Colonic mucosa (tissue), 4 donors: ENCODE measurements at regions not wholly inside any gene's neighbourhood (a gene's known extent, or its start where the extent isn't known, plus 50 kb on each side); places are given as distances from the start of the nearest gene placed in this dataset.
"Not testable (repeated sequence)": the region's sequence is repeated elsewhere in the genome, so short reads cannot be mapped to it uniquely, and the experiment has no call there.

Experiments
- DNase-seq: peaks from one replicate; pipeline ENCODE4 v3.0.0-alpha.2; 2020
- H3K27ac ChIP-seq: fragments of 200-600 bp; one replicate; pipeline ENCODE4 v1.8.0; 2021
- H3K27me3 ChIP-seq: fragments of 200-600 bp; one replicate; pipeline ENCODE4 v1.8.0; 2021
- H3K36me3 ChIP-seq: fragments of 200-600 bp; one replicate; pipeline ENCODE4 v1.8.0; 2021
- H3K4me1 ChIP-seq: fragments of 200-600 bp; one replicate; pipeline ENCODE4 v1.8.0; 2021; ENCODE audit warnings: mild to moderate bottlenecking
- H3K4me3 ChIP-seq: fragments of 200-600 bp; one replicate; pipeline ENCODE4 v1.8.0; 2021
- H3K9ac ChIP-seq, 2 donors: one replicate each; pipeline ENCODE4 v1.7.0; 2013; ENCODE audit warnings: control low read depth in 2 of 2, low read depth in 2 of 2, low read length in 2 of 2
- H3K9me3 ChIP-seq: fragments of 200-600 bp; one replicate; pipeline ENCODE4 v1.8.0; 2021
- CTCF ChIP-seq: fragments of 200-600 bp; IDR thresholded peaks from one replicate; pipeline ENCODE4 v1.8.0; 2022; ENCODE audit warnings: antibody characterized with exemption, mild to moderate bottlenecking
- intact Hi-C: fragments of 100-400 bp; cut with DNase I; formaldehyde crosslinking; loops from one replicate; pipeline ENCODE4 v1.14.1; 2022
- donor health status: healthy.
- donor health status: DM: no; HTN: no; CAD: no.
- donor health status: DM: no; HTN: no; CAD: no.

GRCh38 chr1:148397516-148397915 is 85.6 kb downstream of the PPIAL4G start:
- H3K9ac ChIP-seq, H3K9me3 ChIP-seq, intact Hi-C loops, H3K4me1 ChIP-seq, DNase-seq, H3K36me3 ChIP-seq, H3K27me3 ChIP-seq, H3K27ac ChIP-seq, H3K4me3 ChIP-seq: not testable (repeated sequence)

GRCh38 chr1:148392505-148392904 is 90.6 kb downstream of the PPIAL4G start:
- H3K27ac ChIP-seq, intact Hi-C loops, H3K4me3 ChIP-seq, DNase-seq, H3K4me1 ChIP-seq, H3K9me3 ChIP-seq, H3K27me3 ChIP-seq, H3K9ac ChIP-seq, H3K36me3 ChIP-seq: not testable (repeated sequence)

- H3K9me3 ChIP-seq, DNase-seq, H3K4me3 ChIP-seq, intact Hi-C loops, H3K4me1 ChIP-seq, H3K27me3 ChIP-seq, H3K9ac ChIP-seq, H3K27ac ChIP-seq, H3K36me3 ChIP-seq: not testable (repeated sequence)
Measured at GRCh38 chr1:148391323-148391722, 91.8 kb downstream of the PPIAL4G start.

GRCh38 chr1:148389027-148389339 is 94.1 kb downstream of the PPIAL4G start:
- no peaks in the 10 kb centered on the region for H3K4me1 ChIP-seq
- DNase-seq: no peak
- intact Hi-C loops: no loop called here
- H3K9ac ChIP-seq: peak overlapping the region; percentile 61 to 70
- TF ChIP-seq CTCF: no peak
- peak overlapping the region; percentile 81 for H3K27ac ChIP-seq
- peak overlapping the region; percentile 39 for H3K4me3 ChIP-seq
- no peaks in the 10 kb centered on the region for H3K9me3 ChIP-seq
- no peaks in the 10 kb centered on the region for H3K36me3 ChIP-seq
- H3K27me3 ChIP-seq: no peaks in the 10 kb centered on the region

- Histone ChIP-seq H3K36me3 (no peaks in the 10 kb centered on the region), H3K27ac (peak overlapping the region; percentile 81), H3K9ac (peak overlapping the region; percentile 61 to 70), H3K9me3 (no peaks in the 10 kb centered on the region), H3K4me1 (no peaks in the 10 kb centered on the region), H3K27me3 (no peaks in the 10 kb centered on the region), H3K4me3 (peak overlapping the region; percentile 39)
- intact Hi-C loops: no loop called here
- no peak for TF ChIP-seq CTCF
- DNase-seq: peak; percentile 93
Measured at GRCh38 chr1:148388260-148389026, 94.7 kb downstream of the PPIAL4G start.

- H3K36me3 ChIP-seq, intact Hi-C loops, DNase-seq, H3K27me3 ChIP-seq, H3K9me3 ChIP-seq, H3K4me1 ChIP-seq: not testable (repeated sequence)
- peak overlapping the region; percentile 39 for H3K4me3 ChIP-seq
- peak overlapping the region in 1 of 2 donors; percentile 70 for H3K9ac ChIP-seq
- peak overlapping the region; percentile 81 for H3K27ac ChIP-seq
Measured at GRCh38 chr1:148387949-148388259, 95.2 kb downstream of the PPIAL4G start.

GRCh38 chr1:148387122-148387948 is 95.8 kb downstream of the PPIAL4G start:
- H3K9ac ChIP-seq, H3K9me3 ChIP-seq, H3K4me3 ChIP-seq, H3K36me3 ChIP-seq, intact Hi-C loops, DNase-seq, H3K27ac ChIP-seq, H3K27me3 ChIP-seq, H3K4me1 ChIP-seq: not testable (repeated sequence)

- intact Hi-C loops: no loop called here
Measured at GRCh38 chr1:148386617-148387016, 96.5 kb downstream of the PPIAL4G start.

GRCh38 chr1:148386031-148386398 is 97.1 kb downstream of the PPIAL4G start:
- H3K9ac ChIP-seq, H3K27me3 ChIP-seq, H3K27ac ChIP-seq, DNase-seq, H3K4me3 ChIP-seq, H3K9me3 ChIP-seq, H3K36me3 ChIP-seq, intact Hi-C loops, H3K4me1 ChIP-seq: not testable (repeated sequence)

More at GRCh38 chr1:148386617-148387016, 96.5 kb downstream of the PPIAL4G start:
- Histone ChIP-seq H3K36me3 (no peaks in the 10 kb centered on the region), H3K4me3 (no peak overlapping the region), H3K27ac (no peak overlapping the region), H3K27me3 (no peaks in the 10 kb centered on the region), H3K4me1 (no peaks in the 10 kb centered on the region), H3K9ac (no peak overlapping the region), H3K9me3 (no peaks in the 10 kb centered on the region)
- DNase-seq: no peak
- no peak for TF ChIP-seq CTCF
